GM23338 (cell line): ENCODE measurements at regions not wholly inside any gene's neighbourhood (a gene's known extent, or its start where the extent isn't known, plus 50 kb on each side); places are given as distances from the start of the nearest gene placed in this dataset.

Experiments
- ATAC-seq: fragments of 200-7000 bp; cut with Tn5 transposase; 3 replicates; pipeline ENCODE4 v1.9.1; 2020
- DNase-seq: peaks from one replicate; pipeline ENCODE4 v3.0.0-alpha.2; 2015; ENCODE audit warnings: low spot score
- H2AFZ ChIP-seq: fragments of 200-600 bp; sonication (generic); 2 replicates; pipeline ENCODE4 v1.8.0; 2016; ENCODE audit warnings: antibody characterized with exemption, mild to moderate bottlenecking, moderate library complexity
- H3F3A ChIP-seq: fragments of 200-600 bp; sonication (generic); replicated peaks from 2 replicates; pipeline ENCODE4 v1.8.0; 2017; ENCODE audit warnings: antibody characterized with exemption, mixed run types, low read depth
- H3K27ac ChIP-seq: fragments of 200-600 bp; sonication (generic); 2 replicates; pipeline ENCODE4 v1.6.1; 2016; ENCODE audit warnings: low read depth
- H3K27me3 ChIP-seq: fragments of 200-600 bp; sonication (generic); 2 replicates; pipeline ENCODE4 v1.8.0; 2016; ENCODE audit warnings: mild to moderate bottlenecking, mixed run types, moderate library complexity; ENCODE audit not compliant: insufficient read depth
- H3K36me3 ChIP-seq: fragments of 200-600 bp; sonication (generic); 2 replicates; pipeline ENCODE4 v1.8.0; 2016; ENCODE audit warnings: mild to moderate bottlenecking; ENCODE audit not compliant: insufficient read depth
- H3K4me1 ChIP-seq: fragments of 200-600 bp; sonication (generic); 2 replicates; pipeline ENCODE4 v1.8.0; 2016; ENCODE audit warnings: mild to moderate bottlenecking, moderate library complexity; ENCODE audit not compliant: insufficient read depth
- H3K4me2 ChIP-seq: fragments of 200-600 bp; sonication (generic); 2 replicates; pipeline ENCODE4 v1.7.1; 2017; ENCODE audit warnings: mixed run types
- H3K4me3 ChIP-seq: fragments of 200-600 bp; sonication (generic); 2 replicates; pipeline ENCODE4 v1.6.1; 2016; ENCODE audit warnings: mixed run types
- H3K79me2 ChIP-seq: fragments of 200-600 bp; sonication (generic); replicated peaks from 2 replicates; pipeline ENCODE4 v1.8.0; 2017; ENCODE audit warnings: mild to moderate bottlenecking; ENCODE audit not compliant: insufficient read depth
- H3K9me2 ChIP-seq: fragments of 200-600 bp; sonication (generic); 2 replicates; pipeline ENCODE4 v1.8.0; 2017; ENCODE audit not compliant: insufficient read depth
- H4K20me1 ChIP-seq: fragments of 200-600 bp; sonication (generic); replicated peaks from 2 replicates; pipeline ENCODE4 v1.8.0; 2017; ENCODE audit warnings: mild to moderate bottlenecking; ENCODE audit not compliant: insufficient read depth
- H3K27ac Mint-ChIP-seq: 2 replicates; pipeline ENCODE4 v1.8.0; 2020; ENCODE audit warnings: inconsistent platforms, mild to moderate bottlenecking, moderate library complexity, mixed read lengths
- H3K27me3 Mint-ChIP-seq: 3 replicates; pipeline ENCODE4 v1.8.0; 2022; ENCODE audit warnings: low read depth, mild to moderate bottlenecking, moderate library complexity, mixed read lengths, inconsistent platforms; ENCODE audit not compliant: insufficient read depth, poor library complexity
- H3K36me3 Mint-ChIP-seq: 3 replicates; pipeline ENCODE4 v1.8.0; 2021; ENCODE audit warnings: low read depth, mild to moderate bottlenecking, inconsistent platforms, moderate library complexity, mixed read lengths
- H3K4me1 Mint-ChIP-seq: 3 replicates; pipeline ENCODE4 v1.8.0; 2020; ENCODE audit warnings: mild to moderate bottlenecking, inconsistent platforms, mixed read lengths
- H3K4me3 Mint-ChIP-seq: 3 replicates; pipeline ENCODE4 v1.8.0; 2021; ENCODE audit warnings: moderate library complexity, mild to moderate bottlenecking, inconsistent platforms, mixed read lengths
- H3K9me3 Mint-ChIP-seq: 3 replicates; pipeline ENCODE4 v1.8.0; 2020; ENCODE audit warnings: moderate library complexity, mild to moderate bottlenecking, inconsistent platforms, mixed read lengths
- CREB1 ChIP-seq: fragments of 250-450 bp; sonication (Bioruptor Pico); IDR thresholded peaks from 2 replicates; pipeline ENCODE4 v1.5.0; 2020; ENCODE audit warnings: low read depth, mild to moderate bottlenecking, moderate library complexity
- ETS1 ChIP-seq: IDR thresholded peaks from 2 replicates; pipeline ENCODE4 v1.6.1; 2016; ENCODE audit warnings: antibody characterized with exemption
- EZH2 ChIP-seq: fragments of 200-600 bp; sonication (generic); IDR thresholded peaks from one replicate; pipeline ENCODE4 v1.8.0; 2017; ENCODE audit warnings: antibody characterized with exemption, mild to moderate bottlenecking, low read depth; ENCODE audit not compliant: unreplicated experiment
- EZH2phosphoT487 ChIP-seq: fragments of 200-600 bp; sonication (generic); IDR thresholded peaks from one replicate; pipeline ENCODE4 v1.8.1; 2018; ENCODE audit warnings: antibody characterized with exemption; ENCODE audit not compliant: unreplicated experiment
- JUNB ChIP-seq: IDR thresholded peaks from one replicate; pipeline ENCODE4 v1.6.1; 2016; ENCODE audit warnings: antibody characterized with exemption; ENCODE audit not compliant: unreplicated experiment
- NANOG ChIP-seq: IDR thresholded peaks from 2 replicates; pipeline ENCODE4 v1.6.1; 2016; ENCODE audit warnings: antibody characterized with exemption, borderline replicate concordance
- POLR2AphosphoS5 ChIP-seq: IDR thresholded peaks from 2 replicates; pipeline ENCODE4 v1.6.1; 2016; ENCODE audit warnings: antibody characterized with exemption, low read depth
- STAT1 ChIP-seq: IDR thresholded peaks from one replicate; pipeline ENCODE4 v1.6.1; 2016; ENCODE audit warnings: antibody characterized with exemption; ENCODE audit not compliant: unreplicated experiment
- ZNF114 ChIP-seq: fragments of 250-450 bp; sonication (Bioruptor Pico); IDR thresholded peaks from 2 replicates; pipeline ENCODE4 v1.5.0; 2020; ENCODE audit warnings: mild to moderate bottlenecking, moderate library complexity
- ZNF331 ChIP-seq: fragments of 250-450 bp; sonication (Bioruptor Pico); IDR thresholded peaks from 2 replicates; pipeline ENCODE4 v1.5.0; 2020; ENCODE audit warnings: low read depth, mild to moderate bottlenecking, moderate library complexity
- ZNF462 ChIP-seq: fragments of 250-450 bp; sonication (Bioruptor Pico); IDR thresholded peaks from 2 replicates; pipeline ENCODE4 v1.5.0; 2020; ENCODE audit warnings: mild to moderate bottlenecking, moderate library complexity
- TF ChIP-seq, protein P1 (sequence below), 2 experiments: fragments of 200-600 bp in 1 of 2; sonication (generic) in 1 of 2; conservative IDR thresholded peaks; 2 replicates each; pipeline versions ENCODE4 v1.5.1 to v1.6.1; 2016 to 2017; ENCODE audit warnings: antibody characterized with exemption in 2 of 2, low read depth in 2 of 2, mild to moderate bottlenecking in 2 of 2, moderate library complexity in 1 of 2
- TF ChIP-seq, protein P2 (sequence below): IDR thresholded peaks from one replicate; pipeline ENCODE4 v1.6.1; 2018; ENCODE audit warnings: antibody characterized with exemption; ENCODE audit not compliant: unreplicated experiment

DNA sequence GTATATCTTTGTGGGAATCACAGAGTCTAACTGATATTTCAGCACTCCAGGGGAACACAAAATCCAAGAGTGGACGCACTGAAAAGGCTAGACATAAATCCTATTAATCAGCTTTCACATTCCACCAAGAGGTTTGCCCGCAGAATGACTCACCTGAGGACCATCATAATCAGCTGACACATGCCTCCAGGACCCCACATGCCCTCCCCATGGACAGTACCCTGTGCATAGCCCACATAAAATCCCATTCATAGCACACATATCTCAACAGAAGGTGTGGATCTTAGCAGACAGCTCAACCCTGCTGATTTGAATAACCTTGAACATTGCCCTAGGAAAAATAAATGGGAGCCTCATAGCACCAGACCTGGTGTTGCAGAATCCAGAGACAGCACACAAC is 246.8 kb upstream of the TENT5A start:
- Histone ChIP-seq H2AFZ (no peak overlapping the region), H3K79me2 (no peaks in the 10 kb centered on the region), H3K4me1 (peaks cover 6% of the 10 kb centered on the region; the same call in 1 of the 2 replicates), H3K36me3 (no peaks in the 10 kb centered on the region), H3K4me3 (no peak overlapping the region), H3K27me3 (no peaks in the 10 kb centered on the region), H4K20me1 (no peaks in the 10 kb centered on the region), H3F3A (no peaks in the 10 kb centered on the region), H3K9me2 (no peaks in the 10 kb centered on the region), H3K27ac (no peak overlapping the region), H3K4me2 (no peak overlapping the region)
- no peak for DNase-seq
- H3K4me3 Mint-ChIP-seq = no peak overlapping the region
- H3K27ac Mint-ChIP-seq = no peak overlapping the region
- TF ChIP-seq ZNF331 (CRISPR knock-in tag) (no peak), EZH2 (no peak), CREB1 (no peak), NANOG (no peak), ETS1 (no peak), EZH2phosphoT487 (no peak), ZNF114 (CRISPR knock-in tag) (no peak), POLR2AphosphoS5 (no peak), ZNF462 (CRISPR knock-in tag) (no peak), JUNB (no peak), STAT1 (no peak)
- TF ChIP-seq, protein P1, sequence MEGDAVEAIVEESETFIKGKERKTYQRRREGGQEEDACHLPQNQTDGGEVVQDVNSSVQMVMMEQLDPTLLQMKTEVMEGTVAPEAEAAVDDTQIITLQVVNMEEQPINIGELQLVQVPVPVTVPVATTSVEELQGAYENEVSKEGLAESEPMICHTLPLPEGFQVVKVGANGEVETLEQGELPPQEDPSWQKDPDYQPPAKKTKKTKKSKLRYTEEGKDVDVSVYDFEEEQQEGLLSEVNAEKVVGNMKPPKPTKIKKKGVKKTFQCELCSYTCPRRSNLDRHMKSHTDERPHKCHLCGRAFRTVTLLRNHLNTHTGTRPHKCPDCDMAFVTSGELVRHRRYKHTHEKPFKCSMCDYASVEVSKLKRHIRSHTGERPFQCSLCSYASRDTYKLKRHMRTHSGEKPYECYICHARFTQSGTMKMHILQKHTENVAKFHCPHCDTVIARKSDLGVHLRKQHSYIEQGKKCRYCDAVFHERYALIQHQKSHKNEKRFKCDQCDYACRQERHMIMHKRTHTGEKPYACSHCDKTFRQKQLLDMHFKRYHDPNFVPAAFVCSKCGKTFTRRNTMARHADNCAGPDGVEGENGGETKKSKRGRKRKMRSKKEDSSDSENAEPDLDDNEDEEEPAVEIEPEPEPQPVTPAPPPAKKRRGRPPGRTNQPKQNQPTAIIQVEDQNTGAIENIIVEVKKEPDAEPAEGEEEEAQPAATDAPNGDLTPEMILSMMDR (conservative IDR thresholded peaks at IDR 0.05; ENCODE audit: low read depth in 2 of 2) = no peak
- TF ChIP-seq, protein P2, sequence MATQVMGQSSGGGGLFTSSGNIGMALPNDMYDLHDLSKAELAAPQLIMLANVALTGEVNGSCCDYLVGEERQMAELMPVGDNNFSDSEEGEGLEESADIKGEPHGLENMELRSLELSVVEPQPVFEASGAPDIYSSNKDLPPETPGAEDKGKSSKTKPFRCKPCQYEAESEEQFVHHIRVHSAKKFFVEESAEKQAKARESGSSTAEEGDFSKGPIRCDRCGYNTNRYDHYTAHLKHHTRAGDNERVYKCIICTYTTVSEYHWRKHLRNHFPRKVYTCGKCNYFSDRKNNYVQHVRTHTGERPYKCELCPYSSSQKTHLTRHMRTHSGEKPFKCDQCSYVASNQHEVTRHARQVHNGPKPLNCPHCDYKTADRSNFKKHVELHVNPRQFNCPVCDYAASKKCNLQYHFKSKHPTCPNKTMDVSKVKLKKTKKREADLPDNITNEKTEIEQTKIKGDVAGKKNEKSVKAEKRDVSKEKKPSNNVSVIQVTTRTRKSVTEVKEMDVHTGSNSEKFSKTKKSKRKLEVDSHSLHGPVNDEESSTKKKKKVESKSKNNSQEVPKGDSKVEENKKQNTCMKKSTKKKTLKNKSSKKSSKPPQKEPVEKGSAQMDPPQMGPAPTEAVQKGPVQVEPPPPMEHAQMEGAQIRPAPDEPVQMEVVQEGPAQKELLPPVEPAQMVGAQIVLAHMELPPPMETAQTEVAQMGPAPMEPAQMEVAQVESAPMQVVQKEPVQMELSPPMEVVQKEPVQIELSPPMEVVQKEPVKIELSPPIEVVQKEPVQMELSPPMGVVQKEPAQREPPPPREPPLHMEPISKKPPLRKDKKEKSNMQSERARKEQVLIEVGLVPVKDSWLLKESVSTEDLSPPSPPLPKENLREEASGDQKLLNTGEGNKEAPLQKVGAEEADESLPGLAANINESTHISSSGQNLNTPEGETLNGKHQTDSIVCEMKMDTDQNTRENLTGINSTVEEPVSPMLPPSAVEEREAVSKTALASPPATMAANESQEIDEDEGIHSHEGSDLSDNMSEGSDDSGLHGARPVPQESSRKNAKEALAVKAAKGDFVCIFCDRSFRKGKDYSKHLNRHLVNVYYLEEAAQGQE = no peak
- no peaks in the 10 kb centered on the region for H3K27me3 Mint-ChIP-seq
- H3K9me3 Mint-ChIP-seq = no peaks in the 10 kb centered on the region
- no peak for ATAC-seq
- H3K4me1 Mint-ChIP-seq = peaks cover 10% of the 10 kb centered on the region; the same call in 2 of the 3 replicates
- no peaks in the 10 kb centered on the region for H3K36me3 Mint-ChIP-seq
